Peyer's patch (tissue), 4 donors: ENCODE measurements at regions not wholly inside any gene's neighbourhood (a gene's known extent, or its start where the extent isn't known, plus 50 kb on each side); places are given as distances from the start of the nearest gene placed in this dataset.

Experiments
- DNase-seq, 3 donors: peaks; one replicate each; pipeline ENCODE4 v3.0.0-alpha.2; 2017 to 2019
- H3K27ac ChIP-seq, 4 donors: fragments of 200-600 bp; sonication (generic); one replicate each; pipeline ENCODE4 v1.5.1; 2016 to 2019
- H3K27me3 ChIP-seq, 2 donors: fragments of 200-600 bp; sonication (generic); one replicate each; pipeline ENCODE4 v1.5.1; 2019
- H3K36me3 ChIP-seq, 3 donors: fragments of 200-600 bp; sonication (generic); one replicate each; pipeline ENCODE4 v1.5.1; 2016 to 2019
- H3K4me1 ChIP-seq, 4 donors: fragments of 200-600 bp; sonication (generic); one replicate each; pipeline ENCODE4 v1.5.1; 2016 to 2019
- H3K4me3 ChIP-seq, 4 donors: fragments of 200-600 bp; sonication (generic); 1 replicate in 3 of 4; 2 replicates in 1 of 4; pipeline ENCODE4 v1.5.1; 2016 to 2019; ENCODE audit warnings: mild to moderate bottlenecking in 1 of 4
- H3K9me3 ChIP-seq, 4 donors: fragments of 200-600 bp; sonication (generic); one replicate each; pipeline ENCODE4 v1.5.1; 2016 to 2019; ENCODE audit warnings: mild to moderate bottlenecking in 1 of 4
- CTCF ChIP-seq, 6 experiments: fragments of 450-650 bp in 4 of 6; fragments of 200-600 bp in 2 of 6; sonication (generic) in 1 of 6; IDR thresholded peaks; one replicate each; pipeline ENCODE4 v1.5.1; 2017 to 2019; ENCODE audit warnings: antibody characterized with exemption in 6 of 6, mild to moderate bottlenecking in 3 of 6, moderate library complexity in 1 of 6
- POLR2A ChIP-seq, 2 donors: fragments of 450-650 bp; IDR thresholded peaks; one replicate each; pipeline ENCODE4 v1.5.1; 2017; ENCODE audit warnings: antibody characterized with exemption in 2 of 2, mild to moderate bottlenecking in 2 of 2, moderate library complexity in 2 of 2

DNA sequence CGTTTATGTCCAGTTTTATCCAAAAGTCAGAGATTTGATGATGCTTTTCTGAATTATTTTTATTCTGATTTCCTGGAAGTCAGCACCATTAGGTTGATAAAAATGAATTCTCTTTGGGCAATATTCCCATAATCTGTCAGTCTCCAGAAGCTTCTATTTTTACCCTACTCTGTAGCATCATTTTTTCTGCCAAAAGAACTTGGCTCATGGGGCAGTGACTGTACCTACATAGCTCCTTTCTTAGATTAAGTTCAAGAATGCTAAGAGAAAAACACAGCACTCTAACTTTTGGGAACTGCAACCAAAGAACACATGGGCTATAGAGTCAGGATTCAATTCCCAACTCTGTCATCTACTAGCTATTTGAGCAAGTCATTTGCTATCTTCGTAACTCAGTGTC is 152.9 kb downstream of the BARHL2 start:
- Histone ChIP-seq H3K4me1 (no peaks in the 10 kb centered on the region), H3K4me3 (no peak overlapping the region), H3K27me3 (no peaks in the 10 kb centered on the region), H3K36me3 (no peaks in the 10 kb centered on the region), H3K27ac (no peak overlapping the region), H3K9me3 (no peaks in the 10 kb centered on the region)
- TF ChIP-seq POLR2A (IDR thresholded peaks at IDR 0.05) (no peak), CTCF (IDR thresholded peaks at IDR 0.05) (no peak)
- no peak for DNase-seq

DNA sequence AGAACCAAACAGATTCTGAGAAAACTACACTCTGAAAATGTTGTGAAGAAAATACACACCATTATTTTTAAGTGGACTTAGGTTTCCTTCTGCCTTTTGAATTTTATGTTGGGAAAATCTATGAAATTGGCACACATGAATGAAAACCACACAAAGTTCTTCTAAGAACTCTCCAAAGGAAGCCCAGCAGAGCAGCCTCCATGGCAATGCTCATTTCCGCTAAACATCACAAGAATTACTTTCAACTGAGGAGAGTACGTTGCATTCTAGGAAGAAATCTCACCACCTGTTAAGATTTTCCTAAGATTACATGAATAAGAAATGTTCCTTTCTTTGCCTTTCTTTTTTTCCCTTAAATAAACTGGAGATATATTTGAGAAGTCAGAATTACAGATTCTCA is 154.2 kb downstream of the BARHL2 start:
- no peak overlapping the region for H3K27ac ChIP-seq
- no peak overlapping the region for H3K4me3 ChIP-seq
- H3K36me3 ChIP-seq = no peaks in the 10 kb centered on the region
- no peaks in the 10 kb centered on the region for H3K4me1 ChIP-seq
- no peaks in the 10 kb centered on the region for H3K27me3 ChIP-seq
- H3K9me3 ChIP-seq = no peaks in the 10 kb centered on the region
- no peak for DNase-seq
- no peak for TF ChIP-seq CTCF (IDR thresholded peaks at IDR 0.05)
- no peak for TF ChIP-seq POLR2A (IDR thresholded peaks at IDR 0.05)

DNA sequence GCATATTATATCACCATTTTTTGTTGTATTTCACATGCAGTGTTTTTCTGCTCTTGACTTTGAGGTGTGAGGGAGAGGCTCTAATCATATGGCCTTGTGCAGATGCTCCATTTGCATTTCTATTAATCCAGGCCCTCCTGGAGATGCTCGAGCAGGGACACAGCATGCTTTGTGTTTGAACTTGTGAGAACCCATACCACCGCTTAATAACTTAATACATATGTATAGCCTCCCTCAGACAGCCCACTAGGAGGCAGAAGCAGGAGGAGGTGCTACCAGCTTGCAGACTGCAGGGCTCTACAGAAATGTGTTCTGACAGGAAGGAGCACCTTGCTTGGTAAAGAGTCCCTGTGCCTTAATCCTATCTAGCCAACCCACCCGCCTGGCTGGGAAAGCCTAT is 155.2 kb downstream of the BARHL2 start:
- no peaks in the 10 kb centered on the region for H3K36me3 ChIP-seq
- H3K9me3 ChIP-seq = no peaks in the 10 kb centered on the region
- H3K27me3 ChIP-seq = no peaks in the 10 kb centered on the region
- TF ChIP-seq POLR2A (IDR thresholded peaks at IDR 0.05) (no peak), CTCF (IDR thresholded peaks at IDR 0.05) (no peak)
- no peak for DNase-seq
- no peak overlapping the region for H3K27ac ChIP-seq
- H3K4me1 ChIP-seq = no peaks in the 10 kb centered on the region
- no peak overlapping the region for H3K4me3 ChIP-seq

- H3K4me1 ChIP-seq = no peaks in the 10 kb centered on the region
- no peaks in the 10 kb centered on the region for H3K36me3 ChIP-seq
- H3K9me3 ChIP-seq = no peaks in the 10 kb centered on the region
- H3K4me3 ChIP-seq = no peak overlapping the region
- no peak for DNase-seq
- no peaks in the 10 kb centered on the region for H3K27me3 ChIP-seq
- TF ChIP-seq CTCF (IDR thresholded peaks at IDR 0.05) = no peak
- TF ChIP-seq POLR2A (IDR thresholded peaks at IDR 0.05) = no peak
- H3K27ac ChIP-seq = no peak overlapping the region
Measured at GRCh38 chr1:90561103-90561783, 155.9 kb downstream of the BARHL2 start.

GRCh38 chr1:90558754-90559378 is 158.2 kb downstream of the BARHL2 start:
- DNase-seq = no peak
- Histone ChIP-seq H3K4me3 (no peak overlapping the region), H3K4me1 (no peaks in the 10 kb centered on the region), H3K36me3 (no peaks in the 10 kb centered on the region), H3K27me3 (no peaks in the 10 kb centered on the region), H3K9me3 (no peaks in the 10 kb centered on the region), H3K27ac (no peak overlapping the region)
- TF ChIP-seq POLR2A (IDR thresholded peaks at IDR 0.05) (no peak), CTCF (IDR thresholded peaks at IDR 0.05) (no peak)
